Loucy (cell line): ENCODE measurements at regions not wholly inside any gene's neighbourhood (a gene's known extent, or its start where the extent isn't known, plus 50 kb on each side); places are given as distances from the start of the nearest gene placed in this dataset.

ENCODE experiments used
- EZH2phosphoT487 ChIP-seq: fragments of 200-600 bp; IDR thresholded peaks from 2 replicates; pipeline ENCODE4 v1.6.1; 2018; ENCODE audit warnings: antibody characterized with exemption, mild to moderate bottlenecking, moderate library complexity, borderline replicate concordance
- TF ChIP-seq, protein P1 (sequence below): fragments of 200-600 bp; sonication (generic); conservative IDR thresholded peaks from 2 replicates; pipeline ENCODE4 v1.5.1; 2014; ENCODE audit warnings: mild to moderate bottlenecking, antibody characterized with exemption, low read length

DNA sequence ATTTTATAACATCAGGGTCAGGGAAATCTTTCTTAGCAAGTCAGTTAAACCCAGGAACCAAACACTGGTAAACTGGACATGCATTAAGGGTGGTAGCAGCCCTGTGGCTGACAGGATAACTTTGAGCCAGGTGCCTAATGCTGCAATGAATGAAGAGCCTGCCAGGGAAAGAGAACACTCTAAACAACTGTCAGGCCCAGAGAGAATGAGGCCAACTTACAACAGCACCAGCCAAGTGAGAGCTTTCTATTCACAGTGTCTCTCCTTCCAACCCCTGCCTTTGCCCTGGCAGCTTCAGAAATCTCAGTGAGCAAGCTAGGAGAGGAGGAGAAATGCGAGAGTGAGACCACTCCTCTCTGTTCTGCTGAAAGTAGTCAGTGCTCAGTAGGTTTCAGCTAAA is 50.4 kb upstream of the ATP2C1 start:
- TF ChIP-seq, protein P1, sequence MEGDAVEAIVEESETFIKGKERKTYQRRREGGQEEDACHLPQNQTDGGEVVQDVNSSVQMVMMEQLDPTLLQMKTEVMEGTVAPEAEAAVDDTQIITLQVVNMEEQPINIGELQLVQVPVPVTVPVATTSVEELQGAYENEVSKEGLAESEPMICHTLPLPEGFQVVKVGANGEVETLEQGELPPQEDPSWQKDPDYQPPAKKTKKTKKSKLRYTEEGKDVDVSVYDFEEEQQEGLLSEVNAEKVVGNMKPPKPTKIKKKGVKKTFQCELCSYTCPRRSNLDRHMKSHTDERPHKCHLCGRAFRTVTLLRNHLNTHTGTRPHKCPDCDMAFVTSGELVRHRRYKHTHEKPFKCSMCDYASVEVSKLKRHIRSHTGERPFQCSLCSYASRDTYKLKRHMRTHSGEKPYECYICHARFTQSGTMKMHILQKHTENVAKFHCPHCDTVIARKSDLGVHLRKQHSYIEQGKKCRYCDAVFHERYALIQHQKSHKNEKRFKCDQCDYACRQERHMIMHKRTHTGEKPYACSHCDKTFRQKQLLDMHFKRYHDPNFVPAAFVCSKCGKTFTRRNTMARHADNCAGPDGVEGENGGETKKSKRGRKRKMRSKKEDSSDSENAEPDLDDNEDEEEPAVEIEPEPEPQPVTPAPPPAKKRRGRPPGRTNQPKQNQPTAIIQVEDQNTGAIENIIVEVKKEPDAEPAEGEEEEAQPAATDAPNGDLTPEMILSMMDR, result no peak
- no peak for TF ChIP-seq EZH2phosphoT487
